ENCODE measurements at regions not wholly inside any gene's neighbourhood (a gene's known extent, or its start where the extent isn't known, plus 50 kb on each side); places are given as distances from the start of the nearest gene placed in this dataset.

DNA sequence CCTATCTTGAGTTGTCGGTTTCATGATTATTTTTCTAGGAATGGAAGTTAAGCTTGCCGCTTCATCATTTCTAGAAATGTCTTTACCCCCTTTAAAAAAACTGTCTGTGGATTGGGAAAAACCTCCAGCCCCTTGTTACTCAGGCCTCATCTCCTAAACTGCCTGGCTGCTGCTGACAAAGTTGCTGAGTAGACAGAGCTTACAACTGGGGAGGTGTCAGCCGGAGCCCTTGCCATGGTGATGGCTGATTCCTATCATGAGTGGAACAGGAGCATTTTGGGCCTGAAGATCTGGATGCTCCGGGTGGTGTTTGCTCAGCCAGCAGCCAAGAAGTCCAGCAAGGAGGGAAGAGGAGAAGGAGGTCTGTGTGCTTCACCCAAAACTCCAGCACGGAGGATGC, 243.3 kb downstream of the ENGASE start:
- no peak for DNase-seq
- no peak for ATAC-seq
- intact Hi-C loops (cut with DNase I) = no loop called here

DNA sequence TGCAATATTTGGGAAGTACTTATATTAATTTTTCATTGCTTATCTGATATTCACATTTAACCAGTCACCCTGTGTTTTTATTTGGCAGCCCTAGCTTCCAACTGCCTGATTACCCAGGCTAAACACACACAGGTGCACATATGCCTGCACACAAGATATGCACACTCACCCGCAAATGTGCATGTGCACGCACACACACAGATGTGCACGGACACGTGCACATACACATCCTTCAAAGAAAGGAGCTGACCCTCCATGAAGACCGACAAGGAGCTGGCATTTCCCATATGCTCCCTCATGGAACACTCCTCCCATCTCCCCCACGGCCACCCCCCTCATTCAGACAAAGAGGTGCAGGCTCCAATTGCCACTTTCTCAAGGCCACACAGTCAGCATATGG, 242.2 kb downstream of the ENGASE start:
- no peak for ATAC-seq
- intact Hi-C loops (cut with DNase I) = no loop called here

DNA sequence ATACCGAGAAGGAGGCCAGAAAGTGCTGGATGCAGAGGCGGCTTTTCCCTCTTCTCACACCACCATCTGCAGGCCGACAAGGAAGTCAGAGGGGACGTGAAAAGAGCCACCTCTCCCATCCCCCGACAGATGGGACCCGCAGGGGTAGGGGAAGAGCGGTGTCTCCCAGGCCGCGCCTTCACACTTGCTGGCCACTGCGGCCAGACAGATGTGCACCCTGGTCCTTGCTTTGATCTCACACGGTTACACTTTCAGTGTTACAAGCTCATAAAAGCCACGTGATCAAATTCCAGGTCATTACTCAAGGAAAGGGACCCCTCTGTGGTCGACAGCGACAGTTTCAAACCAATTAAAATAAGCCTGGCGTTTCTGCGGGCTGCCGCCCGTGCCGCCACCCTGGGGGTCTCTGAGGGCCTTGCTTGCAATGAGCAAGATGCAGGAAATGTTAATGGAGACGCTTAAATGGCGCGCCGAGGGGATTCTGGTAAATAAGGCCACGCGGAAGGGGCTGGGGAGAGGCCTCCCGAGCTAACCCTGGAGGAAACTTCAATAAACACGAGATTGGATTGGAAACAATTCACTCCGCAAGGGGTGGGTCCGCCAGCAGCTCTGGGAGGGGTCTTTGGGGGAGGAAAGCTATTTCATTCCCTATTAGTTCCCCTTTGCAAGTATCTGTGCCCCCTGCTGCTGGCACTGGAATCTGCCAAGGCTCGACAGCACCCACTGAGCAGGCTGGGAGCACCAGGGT, 240.9 kb downstream of the ENGASE start:
- intact Hi-C loops (cut with DNase I) = no loop called here
- DNase-seq (no peak), ATAC-seq (no peak)

More for the DNA sequence above, 242.2 kb downstream of the ENGASE start:
- no peak for DNase-seq

- DNase-seq = no peak
- intact Hi-C loops (cut with DNase I) = no loop called here
- no peak for ATAC-seq
Observed at GRCh38 chr17:79314617-79315357, 240.2 kb downstream of the ENGASE start.

- ATAC-seq (no peak), DNase-seq (no peak)
- intact Hi-C loops (cut with DNase I) = no loop called here
Observed at GRCh38 chr17:79311373-79311772, 236.7 kb downstream of the ENGASE start.

- DNase-seq = peak; percentile 33
- ATAC-seq = peak; percentile 74 to 85
- intact Hi-C loops (cut with DNase I) = no loop called here
Observed at GRCh38 chr17:79306424-79307318, 232.0 kb downstream of the ENGASE start.

DNA sequence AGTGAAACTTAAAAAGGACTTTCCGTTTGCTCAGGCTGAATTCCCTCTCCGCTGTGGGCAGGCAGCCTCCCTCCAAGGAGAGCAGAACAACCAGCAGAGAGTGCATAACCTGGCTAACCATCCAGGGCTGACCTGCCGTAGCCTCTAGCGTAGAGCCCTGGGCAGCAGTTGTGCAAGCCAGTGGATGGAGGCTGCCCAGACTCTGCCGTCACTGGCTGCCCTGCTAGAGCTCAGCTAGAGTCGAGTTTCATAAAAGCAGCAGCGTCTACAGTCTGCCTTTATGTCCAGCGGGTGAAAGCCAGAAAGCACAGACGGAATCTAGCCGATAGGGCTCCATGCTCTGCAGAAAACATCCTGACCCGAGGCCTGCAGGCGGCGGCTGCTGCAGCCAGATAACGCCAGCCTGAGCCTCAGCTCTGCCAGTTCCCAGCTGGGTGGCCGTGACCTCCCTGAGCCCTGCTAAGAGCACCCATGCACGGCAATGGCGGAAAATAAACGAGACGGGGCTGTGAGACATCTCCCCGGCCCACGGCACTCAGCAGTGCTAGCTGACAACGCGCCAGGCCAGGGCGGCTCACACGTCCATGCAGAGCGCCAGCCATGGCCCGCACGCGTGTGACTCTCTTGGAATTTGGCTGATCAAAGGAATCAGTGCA, 231.3 kb downstream of the ENGASE start:
- intact Hi-C loops (cut with DNase I) = no loop called here
- ATAC-seq (peak; percentile 52 to 83), DNase-seq (peak; percentile 35)

DNA sequence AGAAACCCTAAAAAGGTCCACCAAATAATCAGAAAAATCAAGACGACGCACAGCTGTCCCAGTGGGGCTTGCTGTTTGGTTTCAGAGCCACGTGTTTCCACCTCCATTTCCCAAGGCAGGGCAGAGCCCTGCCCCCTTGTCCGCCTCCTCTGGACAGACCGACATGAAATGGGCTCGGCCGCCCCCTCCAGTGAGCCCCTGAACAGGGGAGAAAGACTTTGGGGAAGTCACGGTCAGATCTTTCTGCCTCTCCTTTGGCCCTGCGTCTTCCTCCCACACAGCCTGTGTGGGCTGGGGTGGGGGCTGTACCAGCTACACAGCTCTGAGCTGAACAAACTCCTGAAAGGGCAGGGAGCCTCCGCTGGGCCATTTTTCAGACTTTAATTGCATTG, 230.7 kb downstream of the ENGASE start:
- ATAC-seq (no peak), DNase-seq (no peak)
- intact Hi-C loops (cut with DNase I) = no loop called here

DNA sequence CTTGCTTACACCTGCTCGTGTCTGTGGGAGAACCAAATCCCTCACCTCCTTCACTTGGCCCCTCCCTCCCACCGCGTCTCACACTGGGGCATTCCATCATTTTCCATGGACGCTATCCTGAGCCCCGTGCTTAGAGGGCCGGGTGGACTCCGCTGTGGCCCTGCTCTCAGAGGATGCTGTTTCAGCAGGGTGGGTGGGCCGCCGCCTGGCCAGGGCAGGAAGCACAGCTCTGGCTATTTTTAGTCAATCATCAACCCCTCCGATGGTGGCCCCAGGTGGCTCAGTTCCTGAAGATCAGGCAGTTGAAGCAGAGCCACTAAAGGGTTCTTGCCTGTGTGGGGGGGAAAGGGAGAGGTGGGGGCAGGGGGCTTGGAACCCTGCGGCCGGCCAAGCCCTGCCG, 230.3 kb downstream of the ENGASE start:
- ATAC-seq = no peak
- no peak for DNase-seq
- intact Hi-C loops (cut with DNase I) = no loop called here

GRCh38 chr17:79303641-79304205, 229.1 kb downstream of the ENGASE start:
- intact Hi-C loops (cut with DNase I) = no loop called here
- no peak for ATAC-seq
- no peak for DNase-seq

DNA sequence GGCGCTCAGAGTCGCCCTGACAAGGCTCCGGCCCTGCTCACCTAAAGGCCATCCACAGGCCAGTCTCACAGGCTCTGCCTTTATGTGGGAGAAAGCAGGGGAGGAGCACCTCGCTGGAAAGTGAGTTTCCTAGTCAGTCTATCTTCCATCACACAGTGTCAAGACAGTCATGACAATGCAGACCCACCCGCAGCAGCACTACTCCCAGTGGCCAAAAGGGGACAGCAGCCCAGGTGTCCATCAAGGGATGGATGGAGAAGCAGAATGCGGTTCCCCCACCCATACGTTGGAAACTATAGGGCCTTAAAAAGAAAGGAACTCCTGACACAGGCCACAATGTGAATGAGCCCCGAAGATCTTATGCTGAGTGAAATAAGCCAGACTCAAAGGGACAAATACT, 226.8 kb downstream of the ENGASE start:
- DNase-seq = no peak
- intact Hi-C loops (cut with DNase I) = no loop called here
- ATAC-seq = no peak

GRCh38 chr17:79299349-79299748, 224.7 kb downstream of the ENGASE start:
- no peak for ATAC-seq
- intact Hi-C loops (cut with DNase I) = no loop called here
- no peak for DNase-seq

GRCh38 chr17:79298799-79299198, 224.2 kb downstream of the ENGASE start:
- no peak for DNase-seq
- intact Hi-C loops (cut with DNase I) = no loop called here
- ATAC-seq = no peak

DNA sequence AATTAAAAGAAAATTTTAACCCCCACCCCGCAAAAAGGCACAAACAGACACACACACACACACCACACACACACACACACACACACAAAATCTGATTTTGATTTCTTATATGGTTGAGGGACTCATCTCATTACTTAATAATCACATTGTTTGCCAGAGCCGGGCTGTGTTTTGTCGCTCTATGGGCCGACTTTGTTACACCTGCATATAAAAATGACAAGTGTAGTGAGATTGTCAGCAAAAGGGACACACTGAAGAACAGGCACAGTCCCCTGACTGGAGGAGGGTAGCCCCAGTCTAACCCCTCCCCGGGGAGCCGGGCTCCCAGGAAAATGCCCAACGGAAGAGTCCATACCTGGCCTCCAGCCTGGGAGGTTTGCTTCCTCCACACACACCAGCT, 221.6 kb downstream of the ENGASE start:
- ATAC-seq = no peak
- DNase-seq = no peak
- intact Hi-C loops (cut with DNase I) = no loop called here

DNA sequence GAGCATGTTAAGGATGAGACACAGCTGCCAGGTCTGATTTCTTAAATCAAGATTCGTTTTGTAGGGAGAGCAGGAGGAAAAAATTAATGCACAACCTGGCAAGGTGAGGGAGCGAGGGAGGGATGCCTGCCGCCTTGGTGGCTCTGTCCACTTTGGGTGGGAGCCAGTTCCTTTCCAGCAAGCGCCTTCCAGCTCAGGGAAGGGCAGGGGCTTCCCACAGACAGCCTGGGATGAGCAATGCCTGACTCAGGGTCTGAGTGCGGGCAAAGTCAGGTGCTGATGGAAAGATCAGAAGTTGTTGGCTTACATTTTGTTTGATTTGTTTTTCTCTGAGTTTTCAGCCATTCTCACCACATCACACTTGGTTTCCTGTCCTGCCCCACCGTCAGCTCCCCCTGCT, 220.7 kb downstream of the ENGASE start:
- intact Hi-C loops (cut with DNase I) = no loop called here
- DNase-seq (no peak), ATAC-seq (no peak)

- intact Hi-C loops (cut with DNase I) = no loop called here
- ATAC-seq (peak; percentile 63), DNase-seq (peak; percentile 63)
Observed at GRCh38 chr17:79294459-79295071, 219.9 kb downstream of the ENGASE start.

DNA sequence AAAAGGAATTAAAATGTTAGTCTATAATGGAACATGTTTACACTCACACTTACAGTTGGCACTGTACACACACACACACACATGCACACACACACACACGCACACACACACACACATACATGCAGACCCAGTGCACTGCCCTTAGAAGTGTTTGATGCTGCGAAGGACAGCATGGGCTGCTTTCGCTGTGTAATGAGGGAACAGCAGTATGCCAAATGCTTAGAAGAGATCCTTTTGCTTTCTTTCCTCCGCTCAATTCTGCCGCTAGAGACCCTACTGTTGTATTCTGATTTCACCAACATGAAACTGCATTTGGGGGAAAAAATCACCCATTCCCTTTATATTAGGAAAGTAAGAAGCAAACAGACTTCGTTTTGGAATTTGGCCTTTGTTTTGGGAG, 217.9 kb downstream of the ENGASE start:
- no peak for ATAC-seq
- DNase-seq = no peak
- intact Hi-C loops (cut with DNase I) = no loop called here

DNA sequence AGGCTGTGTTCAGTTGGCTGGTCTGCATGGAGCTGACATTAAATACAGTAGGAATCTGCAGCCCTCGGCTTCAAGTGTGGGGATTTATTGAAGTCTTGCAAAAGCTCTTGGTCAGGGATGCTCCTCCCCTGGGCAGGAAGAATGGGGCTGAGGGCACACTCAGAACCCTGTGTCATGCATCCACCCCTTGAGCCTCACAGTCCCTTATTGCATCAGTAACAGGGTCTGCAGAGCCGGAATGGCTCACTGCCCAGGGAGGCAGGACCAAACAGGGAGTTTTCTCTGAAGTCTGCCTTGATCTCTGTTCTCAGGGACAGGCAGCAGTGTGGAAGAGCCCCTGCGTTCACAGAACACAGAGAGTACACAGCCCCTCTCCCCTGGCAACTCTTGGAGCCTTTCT, 216.8 kb downstream of the ENGASE start:
- ATAC-seq (no peak), DNase-seq (no peak)
- intact Hi-C loops (cut with DNase I) = no loop called here

- DNase-seq (no peak), ATAC-seq (no peak)
- intact Hi-C loops (cut with DNase I) = no loop called here
Observed at GRCh38 chr17:79290726-79291125, 216.1 kb downstream of the ENGASE start.

Data from left cardiac atrium (tissue), 4 donors.